NCI-H128 (cell line): ENCODE measurements at regions not wholly inside any gene's neighbourhood (a gene's known extent, or its start where the extent isn't known, plus 50 kb on each side); places are given as distances from the start of the nearest gene placed in this dataset.

Experiments used
- DNase-seq: peaks from one replicate; lab custom pipeline; 2025; ENCODE audit not compliant: unreplicated experiment; lab: John Stamatoyannopoulos, UW

- DNase-seq, result no peak
These were observed 472.0 kb upstream of the TBX3 start for GRCh38 chr12:115155665-115156645.

- no peak for DNase-seq
These were observed 465.9 kb upstream of the TBX3 start for GRCh38 chr12:115149685-115150378.

DNA sequence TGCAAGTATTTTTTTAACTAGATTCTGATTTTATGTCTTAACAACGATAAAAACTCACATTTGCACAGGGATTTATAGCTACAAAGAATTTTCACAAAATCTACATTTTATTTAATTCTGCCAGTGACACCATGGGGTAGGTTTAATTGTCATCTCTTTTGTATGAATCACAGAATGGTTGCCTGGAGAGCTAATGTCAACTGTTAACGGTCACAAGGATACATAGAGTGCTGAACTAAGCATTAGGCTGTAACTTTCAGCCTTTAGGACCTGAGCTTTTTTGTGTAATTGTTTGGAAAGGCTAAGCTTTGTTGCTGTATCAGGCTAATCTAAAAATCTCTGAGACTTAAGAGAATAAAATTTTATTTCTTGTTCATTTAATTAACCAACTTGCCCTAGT is 465.3 kb upstream of the TBX3 start:
- DNase-seq, result no peak

DNA sequence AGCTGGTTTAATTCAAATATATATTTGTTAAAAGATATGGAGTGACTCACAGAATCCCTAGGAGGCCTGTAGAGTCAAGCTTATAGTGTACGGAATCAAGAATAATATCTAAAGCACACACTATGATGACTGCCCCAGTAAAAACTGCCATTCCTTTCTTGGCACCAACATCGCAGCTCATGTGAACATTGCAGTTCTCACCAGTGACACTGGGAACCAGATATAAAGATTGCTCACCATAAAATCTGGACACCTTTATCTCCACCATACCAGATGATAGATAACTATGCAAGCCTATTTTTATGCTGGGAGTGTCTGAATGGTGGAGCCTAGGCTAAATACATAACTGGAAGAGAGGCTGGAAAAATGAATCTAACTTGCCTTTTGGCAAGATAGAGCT is 463.9 kb upstream of the TBX3 start:
- no peak for DNase-seq

GRCh38 chr12:115146453-115146852 is 462.5 kb upstream of the TBX3 start:
- DNase-seq, result no peak

DNA sequence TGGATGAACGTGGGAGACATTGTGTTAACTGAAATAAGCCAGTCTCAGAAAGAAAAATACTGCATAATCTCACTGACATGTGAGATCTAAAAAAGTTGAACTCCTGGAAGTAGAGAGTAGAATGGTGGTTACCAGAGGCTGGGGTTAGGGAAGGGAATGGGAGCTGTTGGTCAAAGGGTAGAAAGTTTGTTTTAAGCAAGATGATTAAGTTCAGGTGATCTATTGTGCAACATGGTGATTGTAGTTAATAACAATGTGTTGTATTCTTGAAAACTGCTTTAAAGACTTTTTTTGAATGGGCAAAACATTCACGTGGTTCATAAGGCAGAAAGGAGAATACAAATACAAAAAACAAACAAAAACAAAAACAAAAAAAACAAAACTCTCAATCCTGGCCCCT is 460.4 kb upstream of the TBX3 start:
- DNase-seq, result no peak

- no peak for DNase-seq
These were observed 457.1 kb upstream of the TBX3 start for GRCh38 chr12:115140981-115141655.

DNA sequence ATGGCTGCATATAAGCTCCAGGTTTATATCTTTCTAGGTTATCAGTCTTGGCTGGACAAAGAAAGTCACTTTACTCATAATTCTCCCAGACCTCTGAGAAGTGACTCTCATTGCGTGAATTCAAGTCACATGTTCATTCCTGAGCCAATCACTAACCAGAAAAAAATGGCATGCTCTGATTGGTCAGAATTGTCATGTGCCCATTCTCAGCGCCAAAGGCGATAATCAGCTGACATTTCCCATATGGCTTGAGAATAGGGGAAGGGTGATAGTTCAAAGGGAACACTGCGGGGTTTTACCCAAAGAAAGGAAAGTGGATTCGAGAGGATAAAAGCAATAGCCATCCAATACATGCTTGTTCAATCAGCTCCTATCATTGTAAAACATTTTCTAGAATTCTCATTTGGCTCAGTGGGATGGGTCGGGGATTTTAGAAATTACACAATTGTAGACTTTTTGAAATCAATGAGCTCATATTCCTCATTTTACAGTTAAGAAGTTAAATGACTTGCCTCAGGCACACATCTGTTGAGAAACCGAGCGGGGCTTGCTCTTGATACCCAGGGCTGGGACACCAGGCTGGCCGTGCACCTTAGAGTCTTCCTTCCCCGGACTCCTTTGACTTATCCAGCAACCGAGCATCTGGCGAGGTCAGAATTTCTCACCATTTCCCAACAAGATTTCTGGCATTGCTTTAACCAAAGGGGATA is 454.0 kb upstream of the TBX3 start:
- DNase-seq, result no peak

DNA sequence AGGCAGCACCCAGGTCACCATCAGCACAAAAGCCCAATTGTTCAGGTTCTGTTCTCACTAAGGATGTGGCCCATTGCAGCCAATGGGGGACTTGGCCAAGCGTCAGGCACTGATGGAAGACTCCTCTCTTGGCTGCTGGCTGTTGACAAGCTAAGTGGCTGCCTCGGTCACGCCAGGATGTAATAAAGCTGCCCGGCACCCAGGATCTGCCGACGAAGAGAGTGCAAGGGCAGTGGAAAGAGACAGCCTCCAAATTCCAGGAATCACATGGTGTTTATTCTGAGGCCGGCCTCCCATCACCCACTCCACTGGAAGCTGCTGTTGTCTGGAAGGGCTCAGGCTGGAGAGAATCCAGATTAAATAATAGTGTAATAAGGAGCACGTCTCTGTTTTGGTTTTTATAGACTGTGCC is 451.8 kb upstream of the TBX3 start:
- DNase-seq, result no peak

- no peak for DNase-seq
These were observed 450.3 kb upstream of the TBX3 start for GRCh38 chr12:115134298-115134697.

- no peak for DNase-seq
These were observed 448.9 kb upstream of the TBX3 start for GRCh38 chr12:115132905-115133304.

DNA sequence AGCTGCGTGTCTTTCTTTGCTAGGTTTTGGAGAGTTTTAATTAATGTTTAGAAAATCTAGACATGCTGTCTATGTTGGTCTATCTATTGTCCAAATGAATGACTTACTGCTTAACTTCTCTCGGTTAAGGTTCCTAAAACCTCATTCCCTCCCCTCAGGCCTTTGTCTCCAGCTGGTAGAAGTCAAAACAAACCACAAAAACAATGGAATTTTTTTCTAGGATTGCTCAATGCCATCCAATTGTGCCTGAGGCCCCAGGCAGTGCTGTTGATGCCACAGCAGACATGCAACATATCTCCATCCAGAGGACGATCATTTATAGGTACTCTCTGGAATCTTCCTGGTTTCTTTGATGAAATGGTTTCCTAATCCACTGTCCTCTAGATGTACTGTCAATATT is 448.2 kb upstream of the TBX3 start:
- DNase-seq, result no peak

GRCh38 chr12:115129727-115130126 is 445.8 kb upstream of the TBX3 start:
- DNase-seq, result no peak

- DNase-seq, result no peak
These were observed 437.1 kb upstream of the TBX3 start for GRCh38 chr12:115121053-115121452.

GRCh38 chr12:115118177-115118724 is 434.3 kb upstream of the TBX3 start:
- no peak for DNase-seq

DNA sequence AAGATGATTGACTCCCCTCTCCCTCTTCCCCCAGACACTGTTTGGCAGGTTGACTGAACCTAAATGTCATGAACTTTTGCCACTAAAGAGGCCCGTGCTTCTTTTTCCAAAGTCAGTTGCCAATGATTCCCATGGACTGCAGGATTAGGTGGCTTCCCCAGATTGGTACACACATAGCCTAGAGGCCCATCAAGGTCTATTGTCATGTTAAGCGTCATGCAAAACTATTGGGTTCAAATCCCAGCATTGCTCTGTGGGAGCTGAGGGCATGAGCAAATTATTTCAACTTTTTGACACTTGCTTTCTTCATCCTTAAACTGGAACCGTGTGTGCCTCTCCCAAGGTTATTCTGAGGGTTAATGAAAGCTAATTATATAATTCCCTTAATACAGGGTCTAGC is 430.2 kb upstream of the TBX3 start:
- no peak for DNase-seq

GRCh38 chr12:115109863-115110262 is 425.9 kb upstream of the TBX3 start:
- no peak for DNase-seq

DNA sequence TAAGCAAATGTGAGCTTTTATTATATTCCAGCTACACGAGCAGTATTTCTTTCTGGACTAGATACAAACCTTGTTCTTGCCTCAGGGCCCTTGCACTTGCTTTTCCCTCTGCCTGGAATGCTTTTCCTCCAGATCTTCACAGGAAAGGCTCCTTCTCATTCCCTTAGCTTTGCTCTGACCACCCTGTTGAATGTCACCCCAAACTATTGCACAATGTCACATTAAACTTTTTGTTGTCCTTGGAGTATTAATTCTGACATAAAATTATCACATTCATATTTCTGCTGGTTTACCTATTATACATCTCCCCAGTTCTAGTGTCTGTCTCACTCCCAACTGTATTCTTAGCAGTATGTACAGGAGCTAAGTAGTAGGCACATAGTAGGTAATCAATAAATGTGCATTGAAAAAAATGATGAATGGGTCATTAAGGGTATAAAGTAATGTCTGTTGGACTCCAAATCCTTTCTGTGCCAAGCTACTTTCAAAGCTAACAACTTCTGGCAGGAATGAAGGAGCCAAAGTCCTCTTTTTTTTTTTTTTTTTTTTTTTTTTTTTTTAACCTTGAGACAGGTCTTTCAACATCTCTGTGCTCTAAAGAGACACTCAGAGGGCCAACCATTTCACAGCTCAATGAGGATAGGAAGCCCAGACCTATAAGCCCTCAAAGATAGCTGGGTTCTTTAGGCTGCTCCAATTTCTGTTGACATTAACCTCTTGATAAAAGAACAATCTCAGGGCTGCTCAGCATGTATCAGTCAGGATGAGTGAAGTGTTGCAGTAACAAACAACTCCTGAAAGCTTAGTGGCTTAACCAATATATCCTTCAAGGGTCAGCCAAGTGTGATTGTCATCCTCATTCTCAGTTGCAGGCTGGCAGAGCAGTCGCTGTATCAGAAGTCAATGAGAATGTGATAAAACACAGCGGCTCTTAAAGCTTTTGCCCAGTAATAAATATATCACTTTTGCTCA is 424.4 kb upstream of the TBX3 start:
- no peak for DNase-seq
